Globus pallidus (tissue), 1 donor: ENCODE measurements at regions not wholly inside any gene's neighbourhood (a gene's known extent, or its start where the extent isn't known, plus 50 kb on each side); places are given as distances from the start of the nearest gene placed in this dataset.
"Not testable (repeated sequence)": the region's sequence is repeated elsewhere in the genome, so short reads cannot be mapped to it uniquely, and the experiment has no call there.

Source experiments
- DNase-seq: peaks from one replicate; pipeline ENCODE4 v3.0.0-alpha.2; 2015; ENCODE audit warnings: low spot score

- DNase-seq: no peak
Observed at GRCh38 chr7:120186688-120187087, 86.3 kb upstream of the KCND2 start.

DNA sequence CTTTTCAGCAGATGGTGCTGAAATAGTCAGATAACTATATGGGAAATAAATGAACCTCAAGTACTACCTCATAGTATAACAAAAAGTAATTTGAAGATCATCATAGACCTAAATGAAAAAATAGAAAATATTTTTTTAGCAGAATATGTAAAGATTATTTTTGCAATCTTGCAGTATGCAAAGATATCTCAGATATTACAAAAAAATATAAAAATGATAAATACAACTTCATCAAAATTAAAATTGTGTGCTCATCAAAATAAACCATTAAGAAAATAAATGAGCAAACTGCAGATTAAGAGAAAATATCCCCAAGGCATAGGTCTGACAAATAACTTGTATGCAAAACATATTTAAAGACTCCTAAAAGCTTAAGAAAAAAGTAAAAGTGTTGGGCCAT lies 83.4 kb upstream of the KCND2 start:
- DNase-seq: no peak

GRCh38 chr7:120190109-120190508 lies 82.9 kb upstream of the KCND2 start:
- DNase-seq: no peak

- DNase-seq: no peak
Observed at GRCh38 chr7:120190566-120190965, 82.4 kb upstream of the KCND2 start.

GRCh38 chr7:120191423-120191822 lies 81.6 kb upstream of the KCND2 start:
- DNase-seq: not testable (repeated sequence)

GRCh38 chr7:120201290-120201689 lies 71.7 kb upstream of the KCND2 start:
- no peak for DNase-seq

GRCh38 chr7:120205101-120205500 lies 67.9 kb upstream of the KCND2 start:
- DNase-seq: no peak

- DNase-seq: no peak
Observed at GRCh38 chr7:120207037-120207436, 65.9 kb upstream of the KCND2 start.

DNA sequence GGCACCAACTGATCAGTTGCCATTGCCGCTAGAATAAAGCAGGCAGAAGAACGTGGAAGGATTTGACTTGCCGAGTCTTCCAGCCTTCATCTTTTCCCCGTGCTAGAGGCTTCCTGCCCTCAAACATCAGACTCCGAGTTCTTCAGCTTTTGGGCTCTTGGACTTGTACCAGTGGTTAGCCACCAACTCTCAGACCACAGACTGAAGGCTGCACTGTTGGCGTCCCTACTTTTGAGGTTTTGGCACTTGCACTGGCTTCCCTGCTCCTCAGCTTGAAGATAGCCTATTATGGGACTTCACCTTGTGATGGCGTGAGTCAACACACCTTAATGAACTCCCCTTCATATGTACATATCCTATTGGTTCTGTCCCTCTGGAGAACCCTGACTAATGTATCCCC lies 57.3 kb upstream of the KCND2 start:
- DNase-seq: no peak

- DNase-seq: no peak
Observed at GRCh38 chr7:120216947-120217346, 56.0 kb upstream of the KCND2 start.

DNA sequence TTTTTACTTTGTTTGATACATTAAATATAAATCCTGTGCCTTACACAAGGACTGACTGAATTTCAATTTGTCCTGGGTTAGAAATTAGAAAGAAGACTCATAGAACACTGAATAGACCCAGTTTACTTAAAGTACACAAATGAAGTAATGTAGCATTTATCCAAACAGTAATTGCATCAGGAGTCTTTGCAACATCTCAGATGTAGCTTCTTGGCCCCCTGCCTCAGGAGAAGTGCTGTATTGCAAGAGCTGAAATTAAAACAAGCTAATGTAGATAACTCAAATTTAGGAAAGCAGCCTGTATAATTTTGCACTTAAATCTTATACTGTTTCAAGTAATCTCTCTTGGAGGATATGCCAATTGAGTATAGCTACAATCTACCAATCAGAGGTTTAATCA lies 54.3 kb upstream of the KCND2 start:
- no peak for DNase-seq

DNA sequence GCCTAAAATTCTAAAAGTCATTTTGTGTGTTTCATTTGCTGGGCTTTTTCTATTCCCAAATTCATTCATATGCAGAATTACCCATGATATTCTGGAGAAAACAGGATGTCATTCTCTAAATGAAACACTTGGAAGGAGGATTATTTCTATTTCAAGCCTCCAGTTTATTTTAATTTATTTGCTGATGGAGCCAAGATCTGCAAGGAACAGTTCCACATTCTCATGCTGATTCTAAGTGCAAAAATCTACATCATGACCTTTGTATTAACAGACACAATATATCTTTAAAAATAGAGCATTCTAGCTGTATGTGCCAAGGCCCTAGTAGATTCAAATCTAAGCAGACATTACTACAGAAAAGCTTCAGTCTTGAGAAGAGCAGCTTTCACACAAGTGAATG lies 51.3 kb upstream of the KCND2 start:
- DNase-seq: no peak
